Mesothelial cell of epicardium (in vitro differentiated cells): ENCODE measurements at regions not wholly inside any gene's neighbourhood (a gene's known extent, or its start where the extent isn't known, plus 50 kb on each side); places are given as distances from the start of the nearest gene placed in this dataset.

ENCODE experiments used
- DNase-seq, 2 experiments: peaks; one replicate each; pipeline ENCODE4 v3.0.0; 2021; ENCODE audit warnings: low spot score in 2 of 2; ENCODE audit not compliant: unreplicated experiment in 2 of 2
- H3K27ac Mint-ChIP-seq: 2 replicates; pipeline ENCODE4 v1.8.0; 2021; ENCODE audit warnings: mixed read lengths
- H3K27me3 Mint-ChIP-seq: 2 replicates; pipeline ENCODE4 v1.8.0; 2021; ENCODE audit warnings: low read depth, mixed read lengths
- H3K36me3 Mint-ChIP-seq: 2 replicates; pipeline ENCODE4 v1.8.0; 2021; ENCODE audit warnings: mixed read lengths
- H3K4me1 Mint-ChIP-seq: 2 replicates; pipeline ENCODE4 v1.8.0; 2021; ENCODE audit warnings: mixed read lengths
- H3K4me3 Mint-ChIP-seq: 2 replicates; pipeline ENCODE4 v1.8.0; 2021; ENCODE audit warnings: mild to moderate bottlenecking, moderate library complexity, mixed read lengths
- H3K9me3 Mint-ChIP-seq: 2 replicates; pipeline ENCODE4 v1.8.0; 2021; ENCODE audit warnings: mixed read lengths
- CTCF ChIP-seq: fragments of 200-600 bp; sonication (generic); IDR thresholded peaks from one replicate; pipeline ENCODE4 v1.5.0; 2021; ENCODE audit warnings: antibody characterized with exemption; ENCODE audit not compliant: unreplicated experiment

GRCh38 chr19:28430214-28430613 is 782.7 kb downstream of the UQCRFS1 start:
- TF ChIP-seq CTCF = no peak
- Mint-ChIP-seq H3K27me3 (peaks cover 9% of the 10 kb centered on the region), H3K27ac (no peak overlapping the region), H3K9me3 (peaks cover 31% of the 10 kb centered on the region), H3K36me3 (no peaks in the 10 kb centered on the region), H3K4me3 (no peak overlapping the region), H3K4me1 (peaks cover 10% of the 10 kb centered on the region)
- DNase-seq = no peak

GRCh38 chr19:28429356-28429755 is 783.6 kb downstream of the UQCRFS1 start:
- H3K9me3 Mint-ChIP-seq = peaks cover 23% of the 10 kb centered on the region
- H3K27me3 Mint-ChIP-seq = peaks cover 9% of the 10 kb centered on the region
- TF ChIP-seq CTCF = no peak
- peaks cover 18% of the 10 kb centered on the region for H3K4me1 Mint-ChIP-seq
- H3K36me3 Mint-ChIP-seq = no peaks in the 10 kb centered on the region
- no peak overlapping the region for H3K4me3 Mint-ChIP-seq
- no peak for DNase-seq
- H3K27ac Mint-ChIP-seq = no peak overlapping the region

- no peaks in the 10 kb centered on the region for H3K36me3 Mint-ChIP-seq
- H3K27me3 Mint-ChIP-seq = peaks cover 12% of the 10 kb centered on the region
- peaks cover 23% of the 10 kb centered on the region for H3K4me1 Mint-ChIP-seq
- no peak for TF ChIP-seq CTCF
- H3K9me3 Mint-ChIP-seq = peaks cover 19% of the 10 kb centered on the region
- no peak overlapping the region for H3K4me3 Mint-ChIP-seq
- DNase-seq = no peak
- no peak overlapping the region for H3K27ac Mint-ChIP-seq
These were observed 784.1 kb downstream of the UQCRFS1 start for GRCh38 chr19:28428663-28429348.

GRCh38 chr19:28427376-28428083 is 785.4 kb downstream of the UQCRFS1 start:
- Mint-ChIP-seq H3K36me3 (no peaks in the 10 kb centered on the region), H3K9me3 (peaks cover 7% of the 10 kb centered on the region), H3K27ac (no peak overlapping the region), H3K27me3 (peaks cover 18% of the 10 kb centered on the region), H3K4me3 (no peak overlapping the region), H3K4me1 (peaks cover 28% of the 10 kb centered on the region)
- no peak for DNase-seq
- TF ChIP-seq CTCF = no peak

- no peak for TF ChIP-seq CTCF
- Mint-ChIP-seq H3K4me1 (peaks cover 28% of the 10 kb centered on the region), H3K27ac (no peak overlapping the region), H3K9me3 (no peaks in the 10 kb centered on the region), H3K27me3 (peaks cover 23% of the 10 kb centered on the region), H3K4me3 (no peak overlapping the region), H3K36me3 (no peaks in the 10 kb centered on the region)
- DNase-seq = no peak
These were observed 786.2 kb downstream of the UQCRFS1 start for GRCh38 chr19:28426730-28427225.
